Karpas-422 (cell line): ENCODE measurements at regions not wholly inside any gene's neighbourhood (a gene's known extent, or its start where the extent isn't known, plus 50 kb on each side); places are given as distances from the start of the nearest gene placed in this dataset.
"Not testable (repeated sequence)": the region's sequence is repeated elsewhere in the genome, so short reads cannot be mapped to it uniquely, and the experiment has no call there.

Source experiments
- DNase-seq: peaks from one replicate; pipeline ENCODE4 v3.0.0-alpha.2; 2015
- H2AFZ ChIP-seq: fragments of 200-600 bp; sonication (generic); 2 replicates; pipeline ENCODE4 v1.6.1; 2014; ENCODE audit warnings: antibody characterized with exemption, low read length, mixed read lengths
- H3K27ac ChIP-seq: fragments of 200-600 bp; sonication (generic); 2 replicates; pipeline ENCODE4 v1.5.1; 2014; ENCODE audit warnings: mild to moderate bottlenecking, low read length, moderate library complexity
- H3K27me3 ChIP-seq: fragments of 200-600 bp; sonication (generic); 2 replicates; pipeline ENCODE4 v1.6.1; 2014; ENCODE audit warnings: low read length, mixed read lengths
- H3K36me3 ChIP-seq: fragments of 200-600 bp; sonication (generic); 2 replicates; pipeline ENCODE4 v1.6.1; 2014; ENCODE audit warnings: low read length, mixed read lengths; ENCODE audit not compliant: insufficient read depth
- H3K4me1 ChIP-seq: fragments of 200-600 bp; sonication (generic); 2 replicates; pipeline ENCODE4 v1.6.1; 2014; ENCODE audit warnings: mild to moderate bottlenecking, low read length, mixed read lengths
- H3K4me2 ChIP-seq: fragments of 200-600 bp; sonication (generic); 2 replicates; pipeline ENCODE4 v1.6.1; 2014; ENCODE audit warnings: low read length, low read depth, mild to moderate bottlenecking; ENCODE audit not compliant: poor library complexity, severe bottlenecking
- H3K4me3 ChIP-seq: fragments of 200-600 bp; sonication (generic); 2 replicates; pipeline ENCODE4 v1.5.1; 2014; ENCODE audit warnings: mild to moderate bottlenecking, antibody characterized with exemption, low read length, mixed read lengths
- H3K79me2 ChIP-seq: fragments of 200-600 bp; sonication (generic); 2 replicates; pipeline ENCODE4 v1.6.1; 2014; ENCODE audit warnings: mild to moderate bottlenecking, low read length, mixed read lengths
- H3K9ac ChIP-seq: fragments of 200-600 bp; sonication (generic); 2 replicates; pipeline ENCODE4 v1.6.0; 2014; ENCODE audit warnings: low read length
- H3K9me2 ChIP-seq: fragments of 200-600 bp; sonication (generic), shearing (Covaris generic); replicated peaks from 2 replicates; pipeline ENCODE4 v1.6.0; 2014; ENCODE audit warnings: mild to moderate bottlenecking, low read length, moderate library complexity; ENCODE audit not compliant: insufficient read depth
- H3K9me3 ChIP-seq: fragments of 300-700, 200-600 bp; sonication (generic); 2 replicates; pipeline ENCODE4 v1.6.1; 2014; ENCODE audit warnings: low read length, mixed read lengths
- H4K20me1 ChIP-seq: fragments of 200-600 bp; sonication (generic); 2 replicates; pipeline ENCODE4 v1.6.1; 2014; ENCODE audit warnings: mild to moderate bottlenecking, antibody characterized with exemption, low read length, low read depth; ENCODE audit not compliant: insufficient read depth

- no peaks in the 10 kb centered on the region for H3K79me2 ChIP-seq
Measured at GRCh38 chr2:114368705-114369104, 73.7 kb upstream of the DPP10 start.

GRCh38 chr2:114371721-114372120 is 70.7 kb upstream of the DPP10 start:
- not testable (repeated sequence) for H3K9me3 ChIP-seq, H3K4me2 ChIP-seq, H3K9ac ChIP-seq, H3K36me3 ChIP-seq, H3K9me2 ChIP-seq, H2AFZ ChIP-seq, H3K79me2 ChIP-seq, H4K20me1 ChIP-seq, DNase-seq, H3K27me3 ChIP-seq, H3K27ac ChIP-seq, H3K4me3 ChIP-seq, H3K4me1 ChIP-seq

More at GRCh38 chr2:114368705-114369104, 73.7 kb upstream of the DPP10 start:
- H3K27ac ChIP-seq: no peak overlapping the region
- H3K9me2 ChIP-seq: no peaks in the 10 kb centered on the region
- peaks cover 3% of the 10 kb centered on the region; the same call in 1 of the 2 replicates for H3K9me3 ChIP-seq
- H3K27me3 ChIP-seq: no peaks in the 10 kb centered on the region
- H3K9ac ChIP-seq: no peak overlapping the region
- H2AFZ ChIP-seq: no peak overlapping the region
- H3K4me1 ChIP-seq: no peaks in the 10 kb centered on the region
- DNase-seq: no peak
- H3K4me3 ChIP-seq: no peak overlapping the region
- no peaks in the 10 kb centered on the region for H4K20me1 ChIP-seq
- no peak overlapping the region for H3K4me2 ChIP-seq
- H3K36me3 ChIP-seq: no peaks in the 10 kb centered on the region

GRCh38 chr2:114373591-114373990 is 68.8 kb upstream of the DPP10 start:
- Histone ChIP-seq H2AFZ (no peak overlapping the region), H3K36me3 (no peaks in the 10 kb centered on the region), H3K79me2 (no peaks in the 10 kb centered on the region), H3K4me2 (no peak overlapping the region), H4K20me1 (no peaks in the 10 kb centered on the region), H3K27ac (no peak overlapping the region), H3K4me1 (no peaks in the 10 kb centered on the region), H3K9me2 (no peaks in the 10 kb centered on the region), H3K9me3 (peaks cover 3% of the 10 kb centered on the region; the same call in 1 of the 2 replicates), H3K27me3 (no peaks in the 10 kb centered on the region), H3K4me3 (no peak overlapping the region), H3K9ac (no peak overlapping the region)
- no peak for DNase-seq

GRCh38 chr2:114384441-114384840 is 58.0 kb upstream of the DPP10 start:
- H3K36me3 ChIP-seq: no peaks in the 10 kb centered on the region
- H2AFZ ChIP-seq: no peak overlapping the region
- H3K9ac ChIP-seq: no peak overlapping the region

GRCh38 chr2:114389021-114389420 is 53.4 kb upstream of the DPP10 start:
- Histone ChIP-seq H3K4me1 (no peaks in the 10 kb centered on the region), H3K4me2 (no peak overlapping the region), H3K4me3 (no peak overlapping the region), H3K79me2 (no peaks in the 10 kb centered on the region), H3K9ac (no peak overlapping the region), H3K27ac (no peak overlapping the region), H3K27me3 (no peaks in the 10 kb centered on the region), H3K9me2 (no peaks in the 10 kb centered on the region), H2AFZ (no peak overlapping the region), H3K36me3 (no peaks in the 10 kb centered on the region), H3K9me3 (no peaks in the 10 kb centered on the region), H4K20me1 (no peaks in the 10 kb centered on the region)
- DNase-seq: no peak

More at GRCh38 chr2:114384441-114384840, 58.0 kb upstream of the DPP10 start:
- no peaks in the 10 kb centered on the region for H3K27me3 ChIP-seq
- H3K9me3 ChIP-seq: no peaks in the 10 kb centered on the region
- H3K4me2 ChIP-seq: no peak overlapping the region
- H3K9me2 ChIP-seq: no peaks in the 10 kb centered on the region
- H3K79me2 ChIP-seq: no peaks in the 10 kb centered on the region
- DNase-seq: no peak
- no peak overlapping the region for H3K27ac ChIP-seq
- no peak overlapping the region for H3K4me3 ChIP-seq
- no peaks in the 10 kb centered on the region for H4K20me1 ChIP-seq
- no peaks in the 10 kb centered on the region for H3K4me1 ChIP-seq
